AG10803 (cell line): ENCODE measurements at regions not wholly inside any gene's neighbourhood (a gene's known extent, or its start where the extent isn't known, plus 50 kb on each side); places are given as distances from the start of the nearest gene placed in this dataset.

ENCODE experiments used
- DNase-seq: peaks from one replicate; pipeline ENCODE4 v3.0.0; 2010; ENCODE audit warnings: low read depth
- H3K4me3 ChIP-seq: 2 replicates; pipeline ENCODE4 v1.5.1; 2011; ENCODE audit warnings: mild to moderate bottlenecking, low read length, control low read depth
- TF ChIP-seq, protein P1 (sequence below): conservative IDR thresholded peaks from 2 replicates; pipeline ENCODE4 v1.5.1; 2011; ENCODE audit warnings: mild to moderate bottlenecking, low read length, control low read depth, inconsistent platforms

DNA sequence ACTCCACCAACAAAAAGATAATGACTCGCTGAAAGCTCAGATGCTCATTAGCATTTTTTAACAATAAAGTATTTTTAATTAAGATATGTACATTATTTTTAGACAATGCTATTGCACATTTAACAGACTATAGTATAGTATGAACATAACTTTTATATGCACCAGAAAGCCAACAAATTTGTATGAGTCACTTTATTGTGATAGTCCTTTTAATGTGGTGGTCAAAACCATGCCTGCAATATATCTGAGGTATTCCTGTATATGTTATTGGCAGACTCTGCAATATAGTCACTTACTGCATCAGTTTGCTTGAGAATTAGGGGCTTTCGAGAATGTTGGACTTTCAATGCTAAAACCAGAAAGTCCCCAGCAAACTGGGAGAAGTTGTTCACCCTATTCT is 51.7 kb upstream of the CCDC196 start:
- H3K4me3 ChIP-seq, result no peak overlapping the region
- no peak for DNase-seq
- TF ChIP-seq, protein P1, sequence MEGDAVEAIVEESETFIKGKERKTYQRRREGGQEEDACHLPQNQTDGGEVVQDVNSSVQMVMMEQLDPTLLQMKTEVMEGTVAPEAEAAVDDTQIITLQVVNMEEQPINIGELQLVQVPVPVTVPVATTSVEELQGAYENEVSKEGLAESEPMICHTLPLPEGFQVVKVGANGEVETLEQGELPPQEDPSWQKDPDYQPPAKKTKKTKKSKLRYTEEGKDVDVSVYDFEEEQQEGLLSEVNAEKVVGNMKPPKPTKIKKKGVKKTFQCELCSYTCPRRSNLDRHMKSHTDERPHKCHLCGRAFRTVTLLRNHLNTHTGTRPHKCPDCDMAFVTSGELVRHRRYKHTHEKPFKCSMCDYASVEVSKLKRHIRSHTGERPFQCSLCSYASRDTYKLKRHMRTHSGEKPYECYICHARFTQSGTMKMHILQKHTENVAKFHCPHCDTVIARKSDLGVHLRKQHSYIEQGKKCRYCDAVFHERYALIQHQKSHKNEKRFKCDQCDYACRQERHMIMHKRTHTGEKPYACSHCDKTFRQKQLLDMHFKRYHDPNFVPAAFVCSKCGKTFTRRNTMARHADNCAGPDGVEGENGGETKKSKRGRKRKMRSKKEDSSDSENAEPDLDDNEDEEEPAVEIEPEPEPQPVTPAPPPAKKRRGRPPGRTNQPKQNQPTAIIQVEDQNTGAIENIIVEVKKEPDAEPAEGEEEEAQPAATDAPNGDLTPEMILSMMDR, result no peak

DNA sequence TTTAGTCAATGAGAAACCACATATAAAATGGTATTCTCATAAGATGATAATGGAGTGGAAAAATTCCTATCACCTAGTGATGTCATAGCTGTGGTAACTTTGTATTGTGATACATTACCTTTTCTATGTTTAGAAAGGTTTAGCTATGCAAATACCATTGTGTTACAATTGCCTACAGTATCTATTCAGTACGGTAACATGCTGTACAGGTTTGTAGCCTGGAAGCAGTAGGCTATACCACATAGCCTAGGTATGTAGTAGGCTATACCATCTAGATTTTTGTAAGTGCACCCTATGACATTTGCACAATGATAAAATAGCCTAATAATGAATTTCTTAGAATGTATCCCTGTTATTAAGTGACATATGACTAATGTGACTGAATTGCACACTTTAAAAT is 50.5 kb upstream of the CCDC196 start:
- no peak for DNase-seq
- TF ChIP-seq, protein P1, result no peak
- H3K4me3 ChIP-seq, result no peak overlapping the region
